Osteocyte (in vitro differentiated cells): ENCODE measurements at regions not wholly inside any gene's neighbourhood (a gene's known extent, or its start where the extent isn't known, plus 50 kb on each side); places are given as distances from the start of the nearest gene placed in this dataset.
A peak's percentile ranks its signal among the peaks of the same experiment; 100 is the strongest.

Source experiments
- DNase-seq: peaks from one replicate; pipeline ENCODE4 v3.0.0; 2021; ENCODE audit warnings: mixed read lengths; ENCODE audit not compliant: unreplicated experiment; ENCODE audit errors: extremely low spot score
- H3K27ac Mint-ChIP-seq: one replicate; pipeline ENCODE4 v1.8.0; 2021; ENCODE audit warnings: mild to moderate bottlenecking, mixed read lengths; ENCODE audit not compliant: unreplicated experiment
- H3K27me3 Mint-ChIP-seq: one replicate; pipeline ENCODE4 v1.8.0; 2021; ENCODE audit warnings: mixed read lengths; ENCODE audit not compliant: unreplicated experiment
- H3K36me3 Mint-ChIP-seq: one replicate; pipeline ENCODE4 v1.8.0; 2021; ENCODE audit warnings: mixed read lengths; ENCODE audit not compliant: unreplicated experiment
- H3K4me1 Mint-ChIP-seq: one replicate; pipeline ENCODE4 v1.8.0; 2021; ENCODE audit warnings: mixed read lengths; ENCODE audit not compliant: unreplicated experiment
- H3K4me3 Mint-ChIP-seq: one replicate; pipeline ENCODE4 v1.8.0; 2021; ENCODE audit warnings: mild to moderate bottlenecking, moderate library complexity, mixed read lengths; ENCODE audit not compliant: unreplicated experiment
- H3K9me3 Mint-ChIP-seq: one replicate; pipeline ENCODE4 v1.8.0; 2021; ENCODE audit warnings: mixed read lengths; ENCODE audit not compliant: unreplicated experiment
- TF ChIP-seq, protein P1 (sequence below): fragments of 200-600 bp; sonication (generic); IDR thresholded peaks from 2 replicates; pipeline ENCODE4 v1.5.0; 2021; ENCODE audit warnings: antibody characterized with exemption, mild to moderate bottlenecking, moderate library complexity

DNA sequence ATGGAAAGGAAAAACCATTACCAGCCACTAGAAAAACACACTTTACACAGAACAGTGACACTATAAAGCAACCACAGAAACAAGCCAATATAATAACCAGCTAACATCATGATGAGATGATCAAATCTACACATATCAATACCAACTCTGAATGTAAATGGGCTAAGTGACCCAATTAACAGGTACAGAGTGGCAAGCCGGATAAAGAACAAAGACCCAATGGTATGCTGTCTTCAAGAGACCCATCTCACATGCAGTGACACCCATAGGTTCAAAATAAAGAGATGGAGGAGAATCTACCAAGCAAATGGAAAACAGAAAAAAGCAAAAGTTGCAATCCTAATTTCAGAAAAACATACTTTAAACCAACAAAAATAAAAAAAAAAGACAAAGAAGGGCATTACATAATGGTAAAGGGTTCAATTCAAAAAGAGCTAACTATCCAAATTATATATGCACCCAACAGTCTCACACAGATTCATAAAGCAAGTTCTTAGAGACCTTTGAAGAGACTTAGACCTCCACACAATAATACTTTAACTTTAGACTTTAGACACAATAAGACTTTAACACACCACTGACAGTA is 160.3 kb upstream of the TMEM45B start:
- no peaks in the 10 kb centered on the region for H3K36me3 Mint-ChIP-seq
- H3K4me3 Mint-ChIP-seq: no peak overlapping the region
- H3K4me1 Mint-ChIP-seq: peaks cover 3% of the 10 kb centered on the region
- no peak for DNase-seq
- peaks cover 41% of the 10 kb centered on the region for H3K27me3 Mint-ChIP-seq
- TF ChIP-seq, protein P1, sequence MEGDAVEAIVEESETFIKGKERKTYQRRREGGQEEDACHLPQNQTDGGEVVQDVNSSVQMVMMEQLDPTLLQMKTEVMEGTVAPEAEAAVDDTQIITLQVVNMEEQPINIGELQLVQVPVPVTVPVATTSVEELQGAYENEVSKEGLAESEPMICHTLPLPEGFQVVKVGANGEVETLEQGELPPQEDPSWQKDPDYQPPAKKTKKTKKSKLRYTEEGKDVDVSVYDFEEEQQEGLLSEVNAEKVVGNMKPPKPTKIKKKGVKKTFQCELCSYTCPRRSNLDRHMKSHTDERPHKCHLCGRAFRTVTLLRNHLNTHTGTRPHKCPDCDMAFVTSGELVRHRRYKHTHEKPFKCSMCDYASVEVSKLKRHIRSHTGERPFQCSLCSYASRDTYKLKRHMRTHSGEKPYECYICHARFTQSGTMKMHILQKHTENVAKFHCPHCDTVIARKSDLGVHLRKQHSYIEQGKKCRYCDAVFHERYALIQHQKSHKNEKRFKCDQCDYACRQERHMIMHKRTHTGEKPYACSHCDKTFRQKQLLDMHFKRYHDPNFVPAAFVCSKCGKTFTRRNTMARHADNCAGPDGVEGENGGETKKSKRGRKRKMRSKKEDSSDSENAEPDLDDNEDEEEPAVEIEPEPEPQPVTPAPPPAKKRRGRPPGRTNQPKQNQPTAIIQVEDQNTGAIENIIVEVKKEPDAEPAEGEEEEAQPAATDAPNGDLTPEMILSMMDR: no peak
- no peak overlapping the region for H3K27ac Mint-ChIP-seq
- H3K9me3 Mint-ChIP-seq: peaks cover 21% of the 10 kb centered on the region

DNA sequence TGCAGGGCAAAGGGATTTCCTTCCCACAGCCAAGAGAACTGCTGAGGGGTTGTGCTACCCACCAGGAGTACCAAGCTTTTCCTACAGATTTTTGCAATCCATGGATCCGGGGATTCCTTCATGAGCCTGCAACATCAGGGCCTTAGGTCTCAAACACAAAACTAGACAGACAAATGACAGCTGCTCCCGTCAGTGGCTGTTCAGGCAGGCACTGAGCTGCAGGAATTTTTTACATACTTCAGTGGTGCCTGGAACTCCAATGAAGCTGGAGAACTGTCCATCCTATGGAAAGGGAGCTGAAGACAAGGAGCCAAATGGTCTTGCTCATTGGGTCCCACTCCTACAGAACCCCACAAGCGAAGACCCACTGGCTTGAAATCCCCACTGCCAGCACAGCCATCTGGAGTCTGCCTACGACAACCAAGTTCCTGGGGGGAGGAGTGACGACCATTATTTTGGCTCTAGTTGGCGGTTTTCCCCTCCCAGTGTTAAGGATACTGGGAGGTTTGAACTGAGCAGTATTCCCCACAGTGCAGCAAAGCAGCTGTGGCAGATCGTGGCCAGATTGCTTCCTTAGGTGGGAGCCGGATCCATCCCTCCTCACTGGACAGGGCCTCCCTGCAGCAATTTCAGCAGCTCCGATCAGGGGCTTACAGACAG is 157.7 kb upstream of the TMEM45B start:
- Mint-ChIP-seq H3K27me3 (peaks cover 52% of the 10 kb centered on the region), H3K4me1 (no peaks in the 10 kb centered on the region), H3K27ac (no peak overlapping the region), H3K9me3 (peaks cover 23% of the 10 kb centered on the region), H3K36me3 (no peaks in the 10 kb centered on the region), H3K4me3 (no peak overlapping the region)
- TF ChIP-seq, protein P1: no peak
- DNase-seq: no peak

DNA sequence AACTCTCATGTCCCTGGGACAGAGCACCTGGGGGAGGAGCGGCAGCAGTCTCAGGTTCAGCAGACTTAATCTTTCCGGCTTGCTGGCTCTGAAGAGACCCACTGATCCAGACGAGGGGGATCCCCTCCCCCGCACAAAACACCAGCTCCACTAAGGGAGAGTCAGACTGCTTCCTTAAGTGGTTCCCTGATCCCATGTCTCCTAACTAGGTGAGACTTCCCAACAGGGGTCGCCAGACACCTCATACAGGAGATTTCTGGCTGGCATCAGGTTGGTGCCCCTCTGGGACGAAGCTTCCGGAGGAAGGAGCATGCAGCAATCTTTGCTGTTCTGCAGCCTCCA is 157.2 kb upstream of the TMEM45B start:
- TF ChIP-seq, protein P1: no peak
- Mint-ChIP-seq H3K4me3 (no peak overlapping the region), H3K9me3 (peaks cover 26% of the 10 kb centered on the region), H3K4me1 (no peaks in the 10 kb centered on the region), H3K27me3 (peaks cover 57% of the 10 kb centered on the region), H3K36me3 (no peaks in the 10 kb centered on the region), H3K27ac (no peak overlapping the region)
- no peak for DNase-seq

DNA sequence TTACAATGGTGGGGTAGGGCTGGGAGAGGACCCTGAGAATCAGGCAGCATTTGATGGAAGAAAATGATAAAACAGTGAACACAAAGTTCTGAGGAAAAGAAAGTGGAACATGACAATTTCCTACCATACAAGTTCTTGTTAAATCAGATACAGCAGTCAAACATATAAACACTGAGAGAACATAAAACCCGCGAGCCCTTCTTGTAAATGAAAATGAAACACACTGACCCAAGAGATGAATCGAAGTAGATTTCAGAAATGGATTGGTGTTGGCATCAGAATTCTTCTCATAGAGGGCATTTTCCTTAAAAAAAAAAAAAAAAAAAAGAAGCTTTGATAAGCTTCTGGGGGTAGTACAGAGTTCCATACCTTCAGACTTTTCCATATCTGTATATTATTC is 134.7 kb upstream of the TMEM45B start:
- TF ChIP-seq, protein P1: no peak
- H3K4me1 Mint-ChIP-seq: no peaks in the 10 kb centered on the region
- no peak overlapping the region for H3K27ac Mint-ChIP-seq
- peaks cover 47% of the 10 kb centered on the region for H3K27me3 Mint-ChIP-seq
- no peak overlapping the region for H3K4me3 Mint-ChIP-seq
- no peaks in the 10 kb centered on the region for H3K36me3 Mint-ChIP-seq
- DNase-seq: no peak
- H3K9me3 Mint-ChIP-seq: no peaks in the 10 kb centered on the region

DNA sequence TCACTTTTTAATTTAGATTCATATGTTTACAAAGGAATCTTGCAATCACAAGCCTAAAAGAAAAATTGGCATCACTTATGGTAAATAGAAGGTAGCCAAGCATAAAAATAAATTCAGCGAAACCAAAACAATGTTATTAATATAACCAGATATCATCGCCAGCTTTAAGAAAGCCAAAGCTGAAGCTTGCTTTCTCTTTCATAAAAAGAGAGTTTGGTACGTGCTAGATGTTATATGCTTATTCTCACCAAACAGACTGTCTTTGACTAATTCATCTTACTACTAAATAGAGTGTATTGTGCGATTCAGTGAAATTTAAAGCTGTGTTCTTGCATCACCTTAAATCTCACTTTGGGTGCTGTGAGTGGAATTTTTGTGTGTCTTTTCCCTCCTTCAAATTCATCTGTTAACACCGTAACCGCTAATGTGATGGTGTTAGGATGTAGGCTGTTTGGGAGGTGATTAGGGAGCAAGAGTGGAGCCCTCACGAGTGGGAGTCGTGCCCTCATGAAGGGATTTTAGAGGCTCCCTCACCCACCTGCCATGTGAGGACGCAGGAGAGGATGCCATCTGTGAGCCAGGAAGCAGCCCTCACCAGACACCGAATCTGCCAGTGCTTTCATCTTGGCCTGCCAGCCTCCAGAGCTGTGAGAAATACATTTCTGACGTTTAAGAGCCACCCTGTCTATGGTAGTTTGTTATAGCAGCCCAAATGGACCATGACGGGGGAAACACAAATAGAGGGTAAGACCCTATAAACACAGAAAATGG is 134.1 kb upstream of the TMEM45B start:
- peaks cover 45% of the 10 kb centered on the region for H3K27me3 Mint-ChIP-seq
- no peaks in the 10 kb centered on the region for H3K36me3 Mint-ChIP-seq
- no peak overlapping the region for H3K27ac Mint-ChIP-seq
- no peaks in the 10 kb centered on the region for H3K9me3 Mint-ChIP-seq
- no peaks in the 10 kb centered on the region for H3K4me1 Mint-ChIP-seq
- DNase-seq: peak; percentile 60
- TF ChIP-seq, protein P1: no peak
- no peak overlapping the region for H3K4me3 Mint-ChIP-seq
